ENCODE measurements at regions not wholly inside any gene's neighbourhood (a gene's known extent, or its start where the extent isn't known, plus 50 kb on each side); places are given as distances from the start of the nearest gene placed in this dataset.
A peak's percentile ranks its signal among the peaks of the same experiment; 100 is the strongest.

DNA sequence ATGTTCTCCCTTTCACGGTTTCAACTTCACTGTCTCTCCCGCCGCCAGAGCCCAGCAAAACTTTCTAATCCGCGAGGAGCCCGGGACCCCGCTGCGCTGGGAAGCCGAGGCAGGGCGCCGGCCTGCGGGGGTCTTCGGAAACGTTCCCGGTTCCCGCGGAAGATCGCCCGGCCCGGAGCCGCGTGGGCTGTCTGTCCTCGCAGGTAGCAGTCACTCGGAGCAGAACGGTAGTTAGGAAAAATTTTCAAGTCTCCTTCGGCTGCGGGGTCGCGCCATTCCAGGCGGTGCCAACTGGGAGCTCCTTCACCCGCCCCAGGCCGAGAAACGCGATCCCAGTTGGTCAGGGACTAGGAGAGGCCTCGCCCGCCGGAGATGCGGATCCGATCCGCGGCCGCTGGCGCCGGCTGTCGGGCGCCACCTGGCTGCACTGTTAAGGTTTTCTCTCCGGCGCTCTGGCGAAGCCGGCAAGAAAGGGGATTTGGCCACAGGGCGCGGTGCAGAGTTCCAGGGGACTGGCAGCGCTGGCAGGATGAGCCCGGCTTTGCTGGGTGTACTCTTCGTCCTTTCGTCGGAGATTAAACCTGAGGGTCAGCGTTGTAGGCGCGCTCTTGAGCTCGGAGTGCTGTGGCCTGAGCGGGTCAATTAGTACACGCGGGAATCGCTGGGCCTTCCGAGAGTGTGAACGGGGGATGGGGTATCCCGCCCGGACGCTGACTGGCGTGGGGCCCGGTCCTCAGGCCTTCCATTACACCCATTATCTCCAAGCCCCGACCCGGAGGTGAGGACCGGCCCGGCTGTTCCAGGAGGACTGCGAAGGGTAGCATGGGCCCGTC lies 135.4 kb downstream of the KCNJ12 start (continued):
- TF ChIP-seq, protein P1, sequence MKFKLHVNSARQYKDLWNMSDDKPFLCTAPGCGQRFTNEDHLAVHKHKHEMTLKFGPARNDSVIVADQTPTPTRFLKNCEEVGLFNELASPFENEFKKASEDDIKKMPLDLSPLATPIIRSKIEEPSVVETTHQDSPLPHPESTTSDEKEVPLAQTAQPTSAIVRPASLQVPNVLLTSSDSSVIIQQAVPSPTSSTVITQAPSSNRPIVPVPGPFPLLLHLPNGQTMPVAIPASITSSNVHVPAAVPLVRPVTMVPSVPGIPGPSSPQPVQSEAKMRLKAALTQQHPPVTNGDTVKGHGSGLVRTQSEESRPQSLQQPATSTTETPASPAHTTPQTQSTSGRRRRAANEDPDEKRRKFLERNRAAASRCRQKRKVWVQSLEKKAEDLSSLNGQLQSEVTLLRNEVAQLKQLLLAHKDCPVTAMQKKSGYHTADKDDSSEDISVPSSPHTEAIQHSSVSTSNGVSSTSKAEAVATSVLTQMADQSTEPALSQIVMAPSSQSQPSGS (tag by site-specific recombination; IDR thresholded peaks at IDR 0.05; ENCODE audit: low read depth) = no peak
- TF ChIP-seq BCL11B (tag by site-specific recombination; IDR thresholded peaks at IDR 0.05; ENCODE audit: low read depth) (no peak), KLF1 (tag by site-specific recombination; IDR thresholded peaks at IDR 0.05) (no peak), MZF1 (tag by site-specific recombination; IDR thresholded peaks at IDR 0.05; ENCODE audit: borderline replicate concordance) (peak; percentile 95), ZNF138 (tag by site-specific recombination; IDR thresholded peaks at IDR 0.05; ENCODE audit: borderline replicate concordance) (no peak), ZNF341 (tag by site-specific recombination; IDR thresholded peaks at IDR 0.05; ENCODE audit: low read depth) (peak; percentile 85), ZNF514 (tag by site-specific recombination; IDR thresholded peaks at IDR 0.05) (no peak), ZNF521 (tag by site-specific recombination; IDR thresholded peaks at IDR 0.05) (no peak), ZNF558 (tag by site-specific recombination; IDR thresholded peaks at IDR 0.05) (no peak), YY2 (tag by site-specific recombination; IDR thresholded peaks at IDR 0.05) (no peak), ZNF404 (tag by site-specific recombination; IDR thresholded peaks at IDR 0.05) (no peak), ZNF701 (tag by site-specific recombination; IDR thresholded peaks at IDR 0.05) (no peak), ZNF473 (tag by site-specific recombination; IDR thresholded peaks at IDR 0.05) (no peak), ZNF16 (tag by site-specific recombination; IDR thresholded peaks at IDR 0.05; ENCODE audit: low read depth) (no peak), SP3 (tag by site-specific recombination; IDR thresholded peaks at IDR 0.05) (no peak), ZNF214 (tag by site-specific recombination; IDR thresholded peaks at IDR 0.05; ENCODE audit: borderline replicate concordance) (no peak), ZNF2 (tag by site-specific recombination; IDR thresholded peaks at IDR 0.05) (no peak), ZFP3 (tag by site-specific recombination; IDR thresholded peaks at IDR 0.05; ENCODE audit: low read depth) (no peak), ZNF221 (tag by site-specific recombination; IDR thresholded peaks at IDR 0.05; ENCODE audit: borderline replicate concordance) (no peak), ZNF48 (tag by site-specific recombination; IDR thresholded peaks at IDR 0.05) (no peak), GFI1B (tag by site-specific recombination; IDR thresholded peaks at IDR 0.05) (no peak), SP7 (tag by site-specific recombination; IDR thresholded peaks at IDR 0.05) (0 out of 2 replicates have a peak, but pooled peaks have one; percentile 29), ZNF623 (tag by site-specific recombination; IDR thresholded peaks at IDR 0.05) (no peak; the same call in 1 of the 2 replicates), ZNF146 (tag by site-specific recombination; IDR thresholded peaks at IDR 0.05) (0 out of 2 replicates have a peak, but pooled peaks have one; percentile 7), ZNF621 (tag by site-specific recombination; IDR thresholded peaks at IDR 0.05) (no peak)
- TF ChIP-seq, protein P2, sequence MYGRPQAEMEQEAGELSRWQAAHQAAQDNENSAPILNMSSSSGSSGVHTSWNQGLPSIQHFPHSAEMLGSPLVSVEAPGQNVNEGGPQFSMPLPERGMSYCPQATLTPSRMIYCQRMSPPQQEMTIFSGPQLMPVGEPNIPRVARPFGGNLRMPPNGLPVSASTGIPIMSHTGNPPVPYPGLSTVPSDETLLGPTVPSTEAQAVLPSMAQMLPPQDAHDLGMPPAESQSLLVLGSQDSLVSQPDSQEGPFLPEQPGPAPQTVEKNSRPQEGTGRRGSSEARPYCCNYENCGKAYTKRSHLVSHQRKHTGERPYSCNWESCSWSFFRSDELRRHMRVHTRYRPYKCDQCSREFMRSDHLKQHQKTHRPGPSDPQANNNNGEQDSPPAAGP (tag by site-specific recombination; IDR thresholded peaks at IDR 0.05) = no peak; the same call in 1 of the 2 replicates
- TF ChIP-seq, protein P3, sequence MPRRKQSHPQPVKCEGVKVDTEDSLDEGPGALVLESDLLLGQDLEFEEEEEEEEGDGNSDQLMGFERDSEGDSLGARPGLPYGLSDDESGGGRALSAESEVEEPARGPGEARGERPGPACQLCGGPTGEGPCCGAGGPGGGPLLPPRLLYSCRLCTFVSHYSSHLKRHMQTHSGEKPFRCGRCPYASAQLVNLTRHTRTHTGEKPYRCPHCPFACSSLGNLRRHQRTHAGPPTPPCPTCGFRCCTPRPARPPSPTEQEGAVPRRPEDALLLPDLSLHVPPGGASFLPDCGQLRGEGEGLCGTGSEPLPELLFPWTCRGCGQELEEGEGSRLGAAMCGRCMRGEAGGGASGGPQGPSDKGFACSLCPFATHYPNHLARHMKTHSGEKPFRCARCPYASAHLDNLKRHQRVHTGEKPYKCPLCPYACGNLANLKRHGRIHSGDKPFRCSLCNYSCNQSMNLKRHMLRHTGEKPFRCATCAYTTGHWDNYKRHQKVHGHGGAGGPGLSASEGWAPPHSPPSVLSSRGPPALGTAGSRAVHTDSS (tag by site-specific recombination; IDR thresholded peaks at IDR 0.05) = no peak
- TF ChIP-seq, protein P4, sequence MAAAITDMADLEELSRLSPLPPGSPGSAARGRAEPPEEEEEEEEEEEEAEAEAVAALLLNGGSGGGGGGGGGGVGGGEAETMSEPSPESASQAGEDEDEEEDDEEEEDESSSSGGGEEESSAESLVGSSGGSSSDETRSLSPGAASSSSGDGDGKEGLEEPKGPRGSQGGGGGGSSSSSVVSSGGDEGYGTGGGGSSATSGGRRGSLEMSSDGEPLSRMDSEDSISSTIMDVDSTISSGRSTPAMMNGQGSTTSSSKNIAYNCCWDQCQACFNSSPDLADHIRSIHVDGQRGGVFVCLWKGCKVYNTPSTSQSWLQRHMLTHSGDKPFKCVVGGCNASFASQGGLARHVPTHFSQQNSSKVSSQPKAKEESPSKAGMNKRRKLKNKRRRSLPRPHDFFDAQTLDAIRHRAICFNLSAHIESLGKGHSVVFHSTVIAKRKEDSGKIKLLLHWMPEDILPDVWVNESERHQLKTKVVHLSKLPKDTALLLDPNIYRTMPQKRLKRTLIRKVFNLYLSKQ (tag by site-specific recombination; IDR thresholded peaks at IDR 0.05; ENCODE audit: borderline replicate concordance) = no peak
- TF ChIP-seq, protein P5, sequence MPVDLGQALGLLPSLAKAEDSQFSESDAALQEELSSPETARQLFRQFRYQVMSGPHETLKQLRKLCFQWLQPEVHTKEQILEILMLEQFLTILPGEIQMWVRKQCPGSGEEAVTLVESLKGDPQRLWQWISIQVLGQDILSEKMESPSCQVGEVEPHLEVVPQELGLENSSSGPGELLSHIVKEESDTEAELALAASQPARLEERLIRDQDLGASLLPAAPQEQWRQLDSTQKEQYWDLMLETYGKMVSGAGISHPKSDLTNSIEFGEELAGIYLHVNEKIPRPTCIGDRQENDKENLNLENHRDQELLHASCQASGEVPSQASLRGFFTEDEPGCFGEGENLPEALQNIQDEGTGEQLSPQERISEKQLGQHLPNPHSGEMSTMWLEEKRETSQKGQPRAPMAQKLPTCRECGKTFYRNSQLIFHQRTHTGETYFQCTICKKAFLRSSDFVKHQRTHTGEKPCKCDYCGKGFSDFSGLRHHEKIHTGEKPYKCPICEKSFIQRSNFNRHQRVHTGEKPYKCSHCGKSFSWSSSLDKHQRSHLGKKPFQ (tag by site-specific recombination; IDR thresholded peaks at IDR 0.05) = no peak
- TF ChIP-seq, protein P6, sequence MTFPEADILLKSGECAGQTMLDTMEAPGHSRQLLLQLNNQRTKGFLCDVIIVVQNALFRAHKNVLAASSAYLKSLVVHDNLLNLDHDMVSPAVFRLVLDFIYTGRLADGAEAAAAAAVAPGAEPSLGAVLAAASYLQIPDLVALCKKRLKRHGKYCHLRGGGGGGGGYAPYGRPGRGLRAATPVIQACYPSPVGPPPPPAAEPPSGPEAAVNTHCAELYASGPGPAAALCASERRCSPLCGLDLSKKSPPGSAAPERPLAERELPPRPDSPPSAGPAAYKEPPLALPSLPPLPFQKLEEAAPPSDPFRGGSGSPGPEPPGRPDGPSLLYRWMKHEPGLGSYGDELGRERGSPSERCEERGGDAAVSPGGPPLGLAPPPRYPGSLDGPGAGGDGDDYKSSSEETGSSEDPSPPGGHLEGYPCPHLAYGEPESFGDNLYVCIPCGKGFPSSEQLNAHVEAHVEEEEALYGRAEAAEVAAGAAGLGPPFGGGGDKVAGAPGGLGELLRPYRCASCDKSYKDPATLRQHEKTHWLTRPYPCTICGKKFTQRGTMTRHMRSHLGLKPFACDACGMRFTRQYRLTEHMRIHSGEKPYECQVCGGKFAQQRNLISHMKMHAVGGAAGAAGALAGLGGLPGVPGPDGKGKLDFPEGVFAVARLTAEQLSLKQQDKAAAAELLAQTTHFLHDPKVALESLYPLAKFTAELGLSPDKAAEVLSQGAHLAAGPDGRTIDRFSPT (tag by site-specific recombination; IDR thresholded peaks at IDR 0.05) = peak; percentile 77; the same call in 1 of the 2 replicates

All from HEK293 (cell line).